ENCODE measurements at regions not wholly inside any gene's neighbourhood (a gene's known extent, or its start where the extent isn't known, plus 50 kb on each side); places are given as distances from the start of the nearest gene placed in this dataset.

DNA sequence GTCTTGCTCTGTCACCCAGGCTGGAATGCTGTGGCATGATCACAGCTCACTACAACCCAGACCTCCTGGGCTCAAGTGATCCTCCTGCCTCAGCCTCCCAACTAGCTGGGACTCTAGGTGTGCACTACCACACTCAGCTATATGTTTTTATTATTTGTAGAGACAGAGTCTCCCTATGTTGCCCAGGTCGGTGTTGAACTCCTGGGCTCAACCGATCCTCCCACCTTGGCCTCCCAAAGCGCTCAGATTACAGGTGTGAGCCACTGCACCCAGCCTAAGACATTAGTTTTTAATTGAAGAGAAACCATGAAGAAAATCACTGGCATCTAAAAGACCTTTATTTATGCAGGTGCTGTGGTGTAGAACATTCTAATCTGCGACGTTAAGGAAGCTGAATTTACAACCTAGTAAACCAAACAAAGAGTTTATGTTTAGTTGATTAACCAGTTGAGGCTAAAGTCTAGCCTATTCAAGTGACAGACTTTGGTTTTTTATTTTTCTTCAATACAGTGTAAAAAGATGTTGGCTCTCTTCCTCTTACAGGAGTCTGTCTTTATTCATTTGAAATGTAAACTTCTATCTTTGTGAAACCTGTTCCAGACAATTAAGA, 52.5 kb upstream of the NBL1 start:
- TF ChIP-seq, protein P1, sequence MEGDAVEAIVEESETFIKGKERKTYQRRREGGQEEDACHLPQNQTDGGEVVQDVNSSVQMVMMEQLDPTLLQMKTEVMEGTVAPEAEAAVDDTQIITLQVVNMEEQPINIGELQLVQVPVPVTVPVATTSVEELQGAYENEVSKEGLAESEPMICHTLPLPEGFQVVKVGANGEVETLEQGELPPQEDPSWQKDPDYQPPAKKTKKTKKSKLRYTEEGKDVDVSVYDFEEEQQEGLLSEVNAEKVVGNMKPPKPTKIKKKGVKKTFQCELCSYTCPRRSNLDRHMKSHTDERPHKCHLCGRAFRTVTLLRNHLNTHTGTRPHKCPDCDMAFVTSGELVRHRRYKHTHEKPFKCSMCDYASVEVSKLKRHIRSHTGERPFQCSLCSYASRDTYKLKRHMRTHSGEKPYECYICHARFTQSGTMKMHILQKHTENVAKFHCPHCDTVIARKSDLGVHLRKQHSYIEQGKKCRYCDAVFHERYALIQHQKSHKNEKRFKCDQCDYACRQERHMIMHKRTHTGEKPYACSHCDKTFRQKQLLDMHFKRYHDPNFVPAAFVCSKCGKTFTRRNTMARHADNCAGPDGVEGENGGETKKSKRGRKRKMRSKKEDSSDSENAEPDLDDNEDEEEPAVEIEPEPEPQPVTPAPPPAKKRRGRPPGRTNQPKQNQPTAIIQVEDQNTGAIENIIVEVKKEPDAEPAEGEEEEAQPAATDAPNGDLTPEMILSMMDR (IDR thresholded peaks at IDR 0.05; ENCODE audit: insufficient read depth, low read length) = no peak
- no peak for TF ChIP-seq POLR2AphosphoS5 (IDR thresholded peaks at IDR 0.05; ENCODE audit: low read depth)
- TF ChIP-seq, protein P2, sequence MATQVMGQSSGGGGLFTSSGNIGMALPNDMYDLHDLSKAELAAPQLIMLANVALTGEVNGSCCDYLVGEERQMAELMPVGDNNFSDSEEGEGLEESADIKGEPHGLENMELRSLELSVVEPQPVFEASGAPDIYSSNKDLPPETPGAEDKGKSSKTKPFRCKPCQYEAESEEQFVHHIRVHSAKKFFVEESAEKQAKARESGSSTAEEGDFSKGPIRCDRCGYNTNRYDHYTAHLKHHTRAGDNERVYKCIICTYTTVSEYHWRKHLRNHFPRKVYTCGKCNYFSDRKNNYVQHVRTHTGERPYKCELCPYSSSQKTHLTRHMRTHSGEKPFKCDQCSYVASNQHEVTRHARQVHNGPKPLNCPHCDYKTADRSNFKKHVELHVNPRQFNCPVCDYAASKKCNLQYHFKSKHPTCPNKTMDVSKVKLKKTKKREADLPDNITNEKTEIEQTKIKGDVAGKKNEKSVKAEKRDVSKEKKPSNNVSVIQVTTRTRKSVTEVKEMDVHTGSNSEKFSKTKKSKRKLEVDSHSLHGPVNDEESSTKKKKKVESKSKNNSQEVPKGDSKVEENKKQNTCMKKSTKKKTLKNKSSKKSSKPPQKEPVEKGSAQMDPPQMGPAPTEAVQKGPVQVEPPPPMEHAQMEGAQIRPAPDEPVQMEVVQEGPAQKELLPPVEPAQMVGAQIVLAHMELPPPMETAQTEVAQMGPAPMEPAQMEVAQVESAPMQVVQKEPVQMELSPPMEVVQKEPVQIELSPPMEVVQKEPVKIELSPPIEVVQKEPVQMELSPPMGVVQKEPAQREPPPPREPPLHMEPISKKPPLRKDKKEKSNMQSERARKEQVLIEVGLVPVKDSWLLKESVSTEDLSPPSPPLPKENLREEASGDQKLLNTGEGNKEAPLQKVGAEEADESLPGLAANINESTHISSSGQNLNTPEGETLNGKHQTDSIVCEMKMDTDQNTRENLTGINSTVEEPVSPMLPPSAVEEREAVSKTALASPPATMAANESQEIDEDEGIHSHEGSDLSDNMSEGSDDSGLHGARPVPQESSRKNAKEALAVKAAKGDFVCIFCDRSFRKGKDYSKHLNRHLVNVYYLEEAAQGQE (IDR thresholded peaks at IDR 0.05; ENCODE audit: insufficient replicate concordance, low read depth) = no peak
